T-helper 17 cell (primary cell): ENCODE measurements at regions not wholly inside any gene's neighbourhood (a gene's known extent, or its start where the extent isn't known, plus 50 kb on each side); places are given as distances from the start of the nearest gene placed in this dataset.
A peak's percentile ranks its signal among the peaks of the same experiment; 100 is the strongest.

Experiments used
- ATAC-seq: fragments of 150-1000 bp; cut with Tn5 transposase; 2 replicates; pipeline ENCODE4 v1.10.0; 2021; ENCODE audit warnings: mild to moderate bottlenecking, moderate library complexity
- DNase-seq, 3 donors: peaks; one replicate each; pipeline versions ENCODE4 v3.0.0 to v3.0.0-alpha.2; 2020 to 2021
- H3K9me3 ChIP-seq: one replicate; pipeline ENCODE4 v1.7.0; 2013; ENCODE audit warnings: low read length, mild to moderate bottlenecking; ENCODE audit not compliant: control insufficient read depth, poor library complexity, severe bottlenecking
- H3K27ac Mint-ChIP-seq: one replicate; pipeline ENCODE4 v1.8.0; 2022; ENCODE audit warnings: mild to moderate bottlenecking, moderate library complexity, mixed read lengths
- H3K27me3 Mint-ChIP-seq: one replicate; pipeline ENCODE4 v1.8.0; 2022; ENCODE audit warnings: mixed read lengths
- H3K36me3 Mint-ChIP-seq: one replicate; pipeline ENCODE4 v1.8.0; 2022; ENCODE audit warnings: low read depth, mixed read lengths
- H3K4me1 Mint-ChIP-seq: one replicate; pipeline ENCODE4 v1.8.0; 2022; ENCODE audit warnings: mild to moderate bottlenecking, mixed read lengths
- H3K4me3 Mint-ChIP-seq: one replicate; pipeline ENCODE4 v1.8.0; 2022; ENCODE audit warnings: mild to moderate bottlenecking, moderate library complexity, mixed read lengths

- Mint-ChIP-seq H3K4me1 (peaks cover 3% of the 10 kb centered on the region), H3K27me3 (peaks cover 10% of the 10 kb centered on the region), H3K4me3 (no peak overlapping the region), H3K36me3 (no peaks in the 10 kb centered on the region), H3K27ac (no peak overlapping the region)
- ATAC-seq (no peak), DNase-seq (no peak)
- no peaks in the 10 kb centered on the region for H3K9me3 ChIP-seq
Measured at GRCh38 chr11:112587664-112588063, 327.0 kb upstream of the PLET1 start.

GRCh38 chr11:112588252-112588694 is 327.6 kb upstream of the PLET1 start:
- H3K9me3 ChIP-seq, result no peaks in the 10 kb centered on the region
- ATAC-seq (peak; percentile 90), DNase-seq (no peak)
- H3K4me3 Mint-ChIP-seq, result no peak overlapping the region
- H3K4me1 Mint-ChIP-seq, result peaks cover 3% of the 10 kb centered on the region
- no peaks in the 10 kb centered on the region for H3K36me3 Mint-ChIP-seq
- no peak overlapping the region for H3K27ac Mint-ChIP-seq
- peaks cover 10% of the 10 kb centered on the region for H3K27me3 Mint-ChIP-seq

- H3K36me3 Mint-ChIP-seq, result no peaks in the 10 kb centered on the region
- no peaks in the 10 kb centered on the region for H3K9me3 ChIP-seq
- peaks cover 3% of the 10 kb centered on the region for H3K4me1 Mint-ChIP-seq
- DNase-seq (no peak), ATAC-seq (no peak)
- no peak overlapping the region for H3K27ac Mint-ChIP-seq
- no peak overlapping the region for H3K4me3 Mint-ChIP-seq
- peaks cover 10% of the 10 kb centered on the region for H3K27me3 Mint-ChIP-seq
Measured at GRCh38 chr11:112589155-112589554, 328.5 kb upstream of the PLET1 start.

- DNase-seq, result no peak
- H3K4me1 Mint-ChIP-seq, result peaks cover 3% of the 10 kb centered on the region
- no peaks in the 10 kb centered on the region for H3K36me3 Mint-ChIP-seq
- H3K27ac Mint-ChIP-seq, result no peak overlapping the region
- H3K27me3 Mint-ChIP-seq, result no peaks in the 10 kb centered on the region
- no peak for ATAC-seq
- H3K4me3 Mint-ChIP-seq, result no peak overlapping the region
- H3K9me3 ChIP-seq, result no peaks in the 10 kb centered on the region
Measured at GRCh38 chr11:112590764-112591163, 330.1 kb upstream of the PLET1 start.

- Mint-ChIP-seq H3K4me3 (no peak overlapping the region), H3K27me3 (peaks cover 11% of the 10 kb centered on the region), H3K4me1 (no peaks in the 10 kb centered on the region), H3K36me3 (no peaks in the 10 kb centered on the region), H3K27ac (no peak overlapping the region)
- no peaks in the 10 kb centered on the region for H3K9me3 ChIP-seq
- ATAC-seq (no peak), DNase-seq (no peak)
Measured at GRCh38 chr11:112593440-112593839, 332.8 kb upstream of the PLET1 start.

GRCh38 chr11:112596324-112596723 is 335.7 kb upstream of the PLET1 start:
- Mint-ChIP-seq H3K27ac (no peak overlapping the region), H3K4me1 (no peaks in the 10 kb centered on the region), H3K4me3 (no peak overlapping the region), H3K27me3 (peaks cover 11% of the 10 kb centered on the region), H3K36me3 (no peaks in the 10 kb centered on the region)
- no peaks in the 10 kb centered on the region for H3K9me3 ChIP-seq
- no peak for ATAC-seq
- DNase-seq, result no peak

GRCh38 chr11:112597286-112597790 is 336.7 kb upstream of the PLET1 start:
- H3K36me3 Mint-ChIP-seq, result no peaks in the 10 kb centered on the region
- H3K27me3 Mint-ChIP-seq, result peaks cover 11% of the 10 kb centered on the region
- DNase-seq (no peak), ATAC-seq (no peak)
- H3K9me3 ChIP-seq, result no peaks in the 10 kb centered on the region
- H3K4me1 Mint-ChIP-seq, result no peaks in the 10 kb centered on the region
- H3K4me3 Mint-ChIP-seq, result no peak overlapping the region
- no peak overlapping the region for H3K27ac Mint-ChIP-seq

- Mint-ChIP-seq H3K27ac (no peak overlapping the region), H3K4me1 (no peaks in the 10 kb centered on the region), H3K27me3 (peaks cover 14% of the 10 kb centered on the region), H3K4me3 (no peak overlapping the region), H3K36me3 (peaks cover 2% of the 10 kb centered on the region)
- no peak for ATAC-seq
- no peak for DNase-seq
- no peaks in the 10 kb centered on the region for H3K9me3 ChIP-seq
Measured at GRCh38 chr11:112599265-112599664, 338.6 kb upstream of the PLET1 start.

GRCh38 chr11:112599856-112600533 is 339.3 kb upstream of the PLET1 start:
- no peaks in the 10 kb centered on the region for H3K4me1 Mint-ChIP-seq
- H3K36me3 Mint-ChIP-seq, result peaks cover 2% of the 10 kb centered on the region
- no peak overlapping the region for H3K4me3 Mint-ChIP-seq
- no peaks in the 10 kb centered on the region for H3K9me3 ChIP-seq
- ATAC-seq, result no peak
- peaks cover 21% of the 10 kb centered on the region for H3K27me3 Mint-ChIP-seq
- no peak for DNase-seq
- no peak overlapping the region for H3K27ac Mint-ChIP-seq

GRCh38 chr11:112605093-112605666 is 344.5 kb upstream of the PLET1 start:
- H3K36me3 Mint-ChIP-seq, result peaks cover 4% of the 10 kb centered on the region
- no peak overlapping the region for H3K27ac Mint-ChIP-seq
- DNase-seq (no peak), ATAC-seq (no peak)
- H3K27me3 Mint-ChIP-seq, result peaks cover 42% of the 10 kb centered on the region
- H3K9me3 ChIP-seq, result no peaks in the 10 kb centered on the region
- H3K4me3 Mint-ChIP-seq, result no peak overlapping the region
- no peaks in the 10 kb centered on the region for H3K4me1 Mint-ChIP-seq

GRCh38 chr11:112606656-112607055 is 346.0 kb upstream of the PLET1 start:
- DNase-seq, result no peak
- Mint-ChIP-seq H3K4me1 (no peaks in the 10 kb centered on the region), H3K27me3 (peaks cover 48% of the 10 kb centered on the region), H3K36me3 (peaks cover 4% of the 10 kb centered on the region), H3K4me3 (no peak overlapping the region), H3K27ac (no peak overlapping the region)
- no peak for ATAC-seq
- H3K9me3 ChIP-seq, result no peaks in the 10 kb centered on the region

GRCh38 chr11:112608509-112608908 is 347.8 kb upstream of the PLET1 start:
- Mint-ChIP-seq H3K4me3 (no peak overlapping the region), H3K27me3 (peaks cover 52% of the 10 kb centered on the region), H3K36me3 (peaks cover 2% of the 10 kb centered on the region), H3K4me1 (no peaks in the 10 kb centered on the region), H3K27ac (no peak overlapping the region)
- DNase-seq, result no peak
- no peak for ATAC-seq
- H3K9me3 ChIP-seq, result no peaks in the 10 kb centered on the region

GRCh38 chr11:112610494-112610893 is 349.8 kb upstream of the PLET1 start:
- H3K27me3 Mint-ChIP-seq, result peaks cover 49% of the 10 kb centered on the region
- H3K4me1 Mint-ChIP-seq, result no peaks in the 10 kb centered on the region
- no peaks in the 10 kb centered on the region for H3K9me3 ChIP-seq
- H3K36me3 Mint-ChIP-seq, result peaks cover 2% of the 10 kb centered on the region
- no peak for DNase-seq
- H3K4me3 Mint-ChIP-seq, result no peak overlapping the region
- no peak for ATAC-seq
- no peak overlapping the region for H3K27ac Mint-ChIP-seq
